Epithelial cell of proximal tubule (primary cell): ENCODE measurements at regions not wholly inside any gene's neighbourhood (a gene's known extent, or its start where the extent isn't known, plus 50 kb on each side); places are given as distances from the start of the nearest gene placed in this dataset.

Source experiments
- DNase-seq: peaks from one replicate; pipeline ENCODE4 v3.0.0-alpha.2; 2011; ENCODE audit warnings: low read depth
- H3K4me3 ChIP-seq: 2 replicates; pipeline ENCODE4 v1.5.1; 2011; ENCODE audit warnings: low read depth, mild to moderate bottlenecking, low read length
- TF ChIP-seq, protein P1 (sequence below): conservative IDR thresholded peaks from 2 replicates; pipeline ENCODE4 v1.5.1; 2012; ENCODE audit warnings: low read depth, mild to moderate bottlenecking, low read length

DNA sequence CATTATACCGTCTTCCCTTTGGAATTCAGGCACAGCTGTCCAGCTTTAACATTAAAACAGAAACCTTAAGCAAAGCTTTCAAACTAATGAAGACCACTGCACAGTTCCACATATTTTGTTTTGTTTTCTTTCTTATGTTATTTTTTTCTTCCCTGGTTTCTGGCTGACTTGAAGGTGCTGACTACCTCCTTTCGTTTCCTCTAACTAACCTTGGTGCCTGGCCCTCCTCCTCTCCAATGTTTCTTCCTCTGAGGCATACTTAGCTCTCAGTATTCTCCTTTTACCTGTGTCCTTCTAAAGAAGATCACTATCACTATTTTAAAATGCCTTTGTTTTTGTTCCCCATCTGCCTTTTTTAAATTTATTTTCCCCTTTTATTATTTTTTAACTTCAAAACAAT is 433.3 kb upstream of the SPHKAP start:
- H3K4me3 ChIP-seq, result no peak overlapping the region
- TF ChIP-seq, protein P1, sequence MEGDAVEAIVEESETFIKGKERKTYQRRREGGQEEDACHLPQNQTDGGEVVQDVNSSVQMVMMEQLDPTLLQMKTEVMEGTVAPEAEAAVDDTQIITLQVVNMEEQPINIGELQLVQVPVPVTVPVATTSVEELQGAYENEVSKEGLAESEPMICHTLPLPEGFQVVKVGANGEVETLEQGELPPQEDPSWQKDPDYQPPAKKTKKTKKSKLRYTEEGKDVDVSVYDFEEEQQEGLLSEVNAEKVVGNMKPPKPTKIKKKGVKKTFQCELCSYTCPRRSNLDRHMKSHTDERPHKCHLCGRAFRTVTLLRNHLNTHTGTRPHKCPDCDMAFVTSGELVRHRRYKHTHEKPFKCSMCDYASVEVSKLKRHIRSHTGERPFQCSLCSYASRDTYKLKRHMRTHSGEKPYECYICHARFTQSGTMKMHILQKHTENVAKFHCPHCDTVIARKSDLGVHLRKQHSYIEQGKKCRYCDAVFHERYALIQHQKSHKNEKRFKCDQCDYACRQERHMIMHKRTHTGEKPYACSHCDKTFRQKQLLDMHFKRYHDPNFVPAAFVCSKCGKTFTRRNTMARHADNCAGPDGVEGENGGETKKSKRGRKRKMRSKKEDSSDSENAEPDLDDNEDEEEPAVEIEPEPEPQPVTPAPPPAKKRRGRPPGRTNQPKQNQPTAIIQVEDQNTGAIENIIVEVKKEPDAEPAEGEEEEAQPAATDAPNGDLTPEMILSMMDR, result no peak
- no peak for DNase-seq

DNA sequence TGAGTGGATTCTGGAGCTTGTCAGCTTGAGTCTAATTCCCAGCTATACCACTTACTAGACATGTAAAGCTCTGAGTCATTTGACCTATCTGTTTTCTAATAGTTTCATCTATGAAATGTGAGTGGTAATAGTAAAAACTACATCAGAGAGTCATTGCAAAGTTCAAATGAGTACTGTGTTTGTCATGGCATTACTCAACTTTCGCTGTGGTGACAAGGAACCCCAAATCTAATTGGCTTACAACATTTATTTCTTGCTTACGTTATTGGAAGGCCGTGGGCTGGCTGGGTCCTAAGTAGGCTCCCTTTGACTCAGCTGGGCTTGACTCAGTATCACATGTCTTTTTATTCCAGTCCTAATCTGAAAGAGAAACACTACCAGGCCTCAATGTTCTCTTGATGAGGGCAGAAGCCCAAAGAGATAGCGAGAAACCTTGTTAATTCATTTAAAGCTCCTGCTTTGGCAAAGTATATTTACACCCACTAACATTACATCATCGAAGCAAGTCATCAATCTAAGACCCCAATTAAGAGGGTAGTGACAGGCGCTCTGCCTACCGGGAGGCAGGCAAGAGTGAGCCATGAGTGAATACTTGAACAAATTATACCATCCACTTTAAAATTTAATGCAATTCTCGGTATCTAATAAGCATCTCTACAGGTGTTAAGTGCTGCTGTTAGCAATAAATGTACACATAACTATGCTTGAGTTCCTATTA is 431.8 kb upstream of the SPHKAP start:
- TF ChIP-seq, protein P1, result no peak
- DNase-seq, result no peak

DNA sequence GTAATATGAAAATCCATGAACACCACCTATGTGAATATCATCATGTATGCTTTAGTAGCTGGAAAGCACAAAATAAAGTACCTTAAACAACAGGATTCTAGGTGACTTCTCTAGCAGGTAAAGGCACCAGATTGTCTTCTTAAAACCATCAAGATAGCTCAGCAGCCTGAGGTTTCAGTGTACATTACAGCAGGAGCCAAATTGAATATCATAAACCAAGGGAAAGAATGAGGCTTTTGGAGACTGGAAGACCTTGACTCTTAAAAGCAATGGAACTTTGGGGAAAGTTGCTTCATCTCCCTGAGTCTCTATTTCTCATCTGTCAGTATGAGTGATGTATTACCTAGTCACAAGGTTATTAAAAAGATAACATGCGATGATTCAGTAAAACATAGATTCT is 429.7 kb upstream of the SPHKAP start:
- TF ChIP-seq, protein P1, result no peak
- no peak for DNase-seq
- H3K4me3 ChIP-seq, result no peak overlapping the region

More for the DNA sequence above, 431.8 kb upstream of the SPHKAP start:
- no peak overlapping the region for H3K4me3 ChIP-seq

DNA sequence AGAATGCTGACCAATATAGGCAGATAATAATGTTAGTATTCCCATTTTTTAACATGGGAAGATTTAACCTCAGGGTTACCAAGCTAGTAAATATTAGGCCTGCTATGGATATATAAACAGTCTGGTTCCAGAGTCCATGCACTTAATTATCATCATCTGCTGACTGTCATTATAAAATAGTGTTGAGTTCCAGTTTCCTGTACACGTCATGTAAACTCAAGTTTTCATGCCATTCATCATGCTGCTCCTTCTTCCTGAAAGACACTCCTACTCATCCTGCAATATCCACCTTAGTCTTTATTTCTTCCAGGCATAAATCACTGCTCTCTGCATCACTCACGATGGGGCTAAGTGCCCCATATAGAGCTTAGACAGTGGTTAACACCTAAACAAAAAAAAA is 420.8 kb upstream of the SPHKAP start:
- DNase-seq, result no peak
- TF ChIP-seq, protein P1, result no peak
- H3K4me3 ChIP-seq, result no peak overlapping the region

DNA sequence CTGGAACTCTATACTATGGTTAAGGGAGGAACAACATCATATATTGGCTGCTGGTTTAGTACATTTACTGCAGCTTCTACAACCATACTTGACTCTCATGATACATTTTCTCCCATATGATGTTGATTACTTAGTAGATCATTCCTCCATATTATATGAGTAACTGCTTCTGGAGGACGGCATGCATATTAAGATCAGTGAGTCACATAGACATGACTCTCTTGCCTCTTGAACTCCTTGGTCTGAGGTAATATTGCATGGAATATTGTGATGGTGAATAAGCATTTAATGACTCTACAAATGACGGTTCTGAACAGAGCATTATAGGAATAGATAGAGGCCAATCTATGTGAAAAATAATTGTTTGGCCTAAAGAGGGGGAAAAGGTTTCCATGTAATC is 418.8 kb upstream of the SPHKAP start:
- no peak overlapping the region for H3K4me3 ChIP-seq
- DNase-seq, result no peak
- TF ChIP-seq, protein P1, result no peak

DNA sequence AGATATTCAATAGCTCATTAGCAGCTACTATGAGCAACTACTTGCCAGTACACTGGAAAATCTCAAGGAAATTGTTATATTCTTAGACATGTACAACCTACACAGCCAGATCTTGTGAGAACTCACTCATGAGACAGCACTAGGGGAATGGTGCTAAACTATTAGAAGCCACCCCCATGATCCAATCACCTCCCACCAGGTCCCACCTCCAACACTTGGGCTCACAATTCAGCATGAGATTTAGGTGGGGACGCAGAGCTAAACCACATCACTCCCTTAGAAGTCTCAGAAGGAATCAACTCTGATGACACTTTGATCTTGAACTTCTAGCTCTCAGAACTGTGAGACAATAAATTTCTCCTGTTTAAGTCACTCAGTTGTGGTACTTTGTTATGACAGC is 418.3 kb upstream of the SPHKAP start:
- DNase-seq, result no peak
- TF ChIP-seq, protein P1, result no peak
- H3K4me3 ChIP-seq, result no peak overlapping the region

DNA sequence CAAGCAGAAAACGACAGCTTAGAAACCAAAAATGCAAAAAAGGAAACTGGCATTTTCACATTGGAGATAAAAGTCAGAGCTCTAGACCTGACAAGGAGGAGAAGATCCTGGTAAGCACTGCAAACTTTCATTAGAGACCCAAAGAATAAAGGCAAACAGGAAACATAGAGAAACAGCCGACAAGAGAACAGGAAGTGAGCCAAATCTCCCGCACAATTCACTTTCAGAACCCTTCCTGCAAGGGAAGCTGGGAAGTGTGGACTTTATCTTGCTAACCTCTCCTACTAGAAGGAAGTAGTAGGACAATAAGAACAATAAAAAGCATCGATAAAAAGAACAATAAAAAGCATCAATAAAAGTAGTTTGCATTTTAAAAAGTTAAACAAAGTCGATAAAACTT is 417.8 kb upstream of the SPHKAP start:
- no peak overlapping the region for H3K4me3 ChIP-seq
- TF ChIP-seq, protein P1, result no peak
- no peak for DNase-seq
